HCT116 (cell line): ENCODE measurements at regions not wholly inside any gene's neighbourhood (a gene's known extent, or its start where the extent isn't known, plus 50 kb on each side); places are given as distances from the start of the nearest gene placed in this dataset.

Experiments
- ATF3 ChIP-seq: IDR thresholded peaks from 2 replicates; pipeline ENCODE4 v1.6.1; 2012
- CEBPB ChIP-seq: IDR thresholded peaks from 2 replicates; pipeline ENCODE4 v1.6.1; 2012; ENCODE audit warnings: low read depth
- CTCF ChIP-seq, 3 experiments: fragments of 200-600 bp in 1 of 3; sonication (generic) in 1 of 3; IDR thresholded peaks in 2 of 3; conservative IDR thresholded peaks in 1 of 3; 2 replicates each; pipeline ENCODE4 v1.5.1; 2012 to 2017; ENCODE audit warnings: low read depth in 2 of 3, low read length in 2 of 3, antibody characterized with exemption in 1 of 3, borderline replicate concordance in 1 of 3, control low read depth in 1 of 3, mild to moderate bottlenecking in 1 of 3, mixed read lengths in 1 of 3, mixed run types in 1 of 3, moderate library complexity in 1 of 3; ENCODE audit not compliant: insufficient read depth in 1 of 3
- EZH2 ChIP-seq: fragments of 200-600 bp; sonication (generic); IDR thresholded peaks from 2 replicates; pipeline ENCODE4 v1.6.1; 2017; ENCODE audit warnings: antibody characterized with exemption, mixed run types
- EZH2phosphoT487 ChIP-seq: fragments of 200-600 bp; IDR thresholded peaks from 2 replicates; pipeline ENCODE4 v1.6.1; 2018; ENCODE audit warnings: antibody characterized with exemption, borderline replicate concordance
- MAX ChIP-seq: IDR thresholded peaks from 2 replicates; pipeline ENCODE4 v1.6.1; 2012
- POLR2A ChIP-seq: IDR thresholded peaks from 2 replicates; pipeline ENCODE4 v1.7.0; 2011; ENCODE audit warnings: borderline replicate concordance; ENCODE audit not compliant: insufficient read depth, insufficient read length; ENCODE audit errors: extremely low read depth
- POLR2AphosphoS5 ChIP-seq: IDR thresholded peaks from 2 replicates; pipeline ENCODE4 v1.6.1; 2011; ENCODE audit warnings: mild to moderate bottlenecking, low read depth, low read length, moderate library complexity
- SP1 ChIP-seq: IDR thresholded peaks from 2 replicates; pipeline ENCODE4 v1.6.1; 2012; ENCODE audit warnings: low read depth
- TCF7L2 ChIP-seq: IDR thresholded peaks from 2 replicates; pipeline ENCODE4 v1.7.0; 2011; ENCODE audit warnings: borderline replicate concordance, inconsistent platforms; ENCODE audit not compliant: insufficient read depth, insufficient read length; ENCODE audit errors: extremely low read depth
- YY1 ChIP-seq: IDR thresholded peaks from 2 replicates; pipeline ENCODE4 v1.6.1; 2011; ENCODE audit warnings: low read length, low read depth, moderate library complexity, mild to moderate bottlenecking; ENCODE audit not compliant: insufficient replicate concordance; ENCODE audit errors: extremely low read depth
- ZFX ChIP-seq: fragments of 450-650 bp; IDR thresholded peaks from 2 replicates; pipeline ENCODE4 v1.6.1; 2017
- ZNF274 ChIP-seq: fragments of 200-500 bp; sonication (Bioruptor generic); IDR thresholded peaks from 2 replicates; pipeline ENCODE4 v1.6.1; 2014; ENCODE audit warnings: mild to moderate bottlenecking, low read depth, low read length, inconsistent platforms

- TF ChIP-seq CTCF (IDR thresholded peaks at IDR 0.05 in 2 of 3, conservative IDR thresholded peaks at IDR 0.05 in 1 of 3; ENCODE audit: borderline replicate concordance in 1 of 3, insufficient read depth in 1 of 3, low read depth in 2 of 3, low read length in 2 of 3): no peak
- no peak for TF ChIP-seq YY1
- no peak for TF ChIP-seq EZH2
- TF ChIP-seq MAX: no peak
- no peak for TF ChIP-seq POLR2AphosphoS5
- TF ChIP-seq ZNF274: no peak
- no peak for TF ChIP-seq CEBPB
- TF ChIP-seq EZH2phosphoT487: no peak
- no peak for TF ChIP-seq POLR2A
- no peak for TF ChIP-seq ATF3
- TF ChIP-seq ZFX: no peak
- no peak for TF ChIP-seq SP1
- TF ChIP-seq TCF7L2: no peak
Measured at GRCh38 chr2:162928356-162928755, 89.8 kb upstream of the KCNH7 start.
